Right lobe of liver (tissue), 4 donors: ENCODE measurements at regions not wholly inside any gene's neighbourhood (a gene's known extent, or its start where the extent isn't known, plus 50 kb on each side); places are given as distances from the start of the nearest gene placed in this dataset.

ENCODE experiments used
- CTCF ChIP-seq, 4 donors: fragments of 200-600 bp in 3 of 4; fragments of 450-650 bp in 1 of 4; IDR thresholded peaks; one replicate each; pipeline versions ENCODE4 v1.5.1 to v1.8.0; 2016 to 2022; ENCODE audit warnings: antibody characterized with exemption in 4 of 4, mild to moderate bottlenecking in 2 of 4
- POLR2A ChIP-seq: fragments of 450-650 bp; IDR thresholded peaks from one replicate; pipeline ENCODE4 v1.6.1; 2017; ENCODE audit warnings: antibody characterized with exemption, mild to moderate bottlenecking
- donor health status: DM: no; HTN: no; CAD: no.
- donor health status: DM: no; HTN: no; CAD: no.
- donor health status: DM: no; HTN: yes; CAD: no.

GRCh38 chr9:86454701-86455615 lies 100.7 kb upstream of the TUT7 start:
- no peak for TF ChIP-seq POLR2A
- TF ChIP-seq CTCF (IDR thresholded peaks at IDR 0.05), result no peak
